Mammary epithelial cell (primary cell): ENCODE measurements at regions not wholly inside any gene's neighbourhood (a gene's known extent, or its start where the extent isn't known, plus 50 kb on each side); places are given as distances from the start of the nearest gene placed in this dataset.

Experiments
- EZH2 ChIP-seq: IDR thresholded peaks from 2 replicates; pipeline ENCODE4 v1.6.1; 2012; ENCODE audit warnings: low read length, inconsistent platforms, borderline replicate concordance
- TF ChIP-seq, protein P1 (sequence below), 2 donors: IDR thresholded peaks in 1 of 2; conservative IDR thresholded peaks in 1 of 2; 2 replicates each; pipeline ENCODE4 v1.5.1; 2011 to 2012; ENCODE audit warnings: inconsistent platforms in 2 of 2, low read length in 2 of 2, mild to moderate bottlenecking in 2 of 2, control low read depth in 1 of 2, low read depth in 1 of 2; ENCODE audit not compliant: insufficient read depth in 1 of 2; ENCODE audit errors: extremely low read depth in 1 of 2

DNA sequence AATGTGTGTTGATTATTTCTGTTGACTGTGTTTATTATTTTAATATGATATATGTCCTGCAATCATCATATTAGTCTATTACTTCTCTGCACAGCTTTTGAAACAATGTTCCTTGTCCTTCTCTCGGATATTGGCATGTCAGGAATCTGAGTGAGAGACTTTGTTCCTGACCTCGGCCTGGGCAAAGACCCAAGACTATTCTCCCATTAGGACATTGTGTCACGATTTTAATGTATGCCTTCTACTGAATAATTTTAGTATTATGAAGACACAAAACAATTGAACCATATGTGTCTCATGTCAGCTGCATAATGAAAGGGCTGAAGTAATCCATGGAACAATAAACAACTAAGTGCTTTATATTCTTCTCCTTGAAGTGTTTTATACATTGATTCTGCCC, 580.8 kb upstream of the TENM3 start:
- TF ChIP-seq, protein P1, sequence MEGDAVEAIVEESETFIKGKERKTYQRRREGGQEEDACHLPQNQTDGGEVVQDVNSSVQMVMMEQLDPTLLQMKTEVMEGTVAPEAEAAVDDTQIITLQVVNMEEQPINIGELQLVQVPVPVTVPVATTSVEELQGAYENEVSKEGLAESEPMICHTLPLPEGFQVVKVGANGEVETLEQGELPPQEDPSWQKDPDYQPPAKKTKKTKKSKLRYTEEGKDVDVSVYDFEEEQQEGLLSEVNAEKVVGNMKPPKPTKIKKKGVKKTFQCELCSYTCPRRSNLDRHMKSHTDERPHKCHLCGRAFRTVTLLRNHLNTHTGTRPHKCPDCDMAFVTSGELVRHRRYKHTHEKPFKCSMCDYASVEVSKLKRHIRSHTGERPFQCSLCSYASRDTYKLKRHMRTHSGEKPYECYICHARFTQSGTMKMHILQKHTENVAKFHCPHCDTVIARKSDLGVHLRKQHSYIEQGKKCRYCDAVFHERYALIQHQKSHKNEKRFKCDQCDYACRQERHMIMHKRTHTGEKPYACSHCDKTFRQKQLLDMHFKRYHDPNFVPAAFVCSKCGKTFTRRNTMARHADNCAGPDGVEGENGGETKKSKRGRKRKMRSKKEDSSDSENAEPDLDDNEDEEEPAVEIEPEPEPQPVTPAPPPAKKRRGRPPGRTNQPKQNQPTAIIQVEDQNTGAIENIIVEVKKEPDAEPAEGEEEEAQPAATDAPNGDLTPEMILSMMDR (conservative IDR thresholded peaks at IDR 0.05 in 1 of 2, IDR thresholded peaks at IDR 0.05 in 1 of 2; ENCODE audit: extremely low read depth in 1 of 2, insufficient read depth in 1 of 2, low read depth in 1 of 2, low read length in 2 of 2): no peak
- no peak for TF ChIP-seq EZH2
